ENCODE measurements at regions not wholly inside any gene's neighbourhood (a gene's known extent, or its start where the extent isn't known, plus 50 kb on each side); places are given as distances from the start of the nearest gene placed in this dataset.

DNA sequence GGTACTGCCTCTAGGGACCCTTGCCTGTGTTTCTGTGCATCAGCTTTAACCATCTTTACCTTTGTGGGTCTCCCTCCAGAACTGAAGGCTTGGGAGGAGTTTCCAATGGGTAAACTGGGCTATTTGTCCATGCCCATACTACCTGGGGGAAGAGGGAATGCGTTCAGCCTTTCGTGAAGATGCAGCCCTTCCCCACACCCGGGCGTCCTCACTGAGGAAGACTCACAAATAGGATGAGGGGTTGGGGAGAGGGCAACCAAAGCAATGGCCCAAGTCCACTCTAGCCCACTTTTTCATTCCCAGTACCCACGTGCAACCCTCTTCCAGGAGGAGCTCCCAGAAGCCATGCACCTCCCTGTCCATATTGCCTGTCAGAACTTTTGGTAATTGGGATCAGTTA, 61.8 kb upstream of the ADA2 start:
- TF ChIP-seq, protein P1, sequence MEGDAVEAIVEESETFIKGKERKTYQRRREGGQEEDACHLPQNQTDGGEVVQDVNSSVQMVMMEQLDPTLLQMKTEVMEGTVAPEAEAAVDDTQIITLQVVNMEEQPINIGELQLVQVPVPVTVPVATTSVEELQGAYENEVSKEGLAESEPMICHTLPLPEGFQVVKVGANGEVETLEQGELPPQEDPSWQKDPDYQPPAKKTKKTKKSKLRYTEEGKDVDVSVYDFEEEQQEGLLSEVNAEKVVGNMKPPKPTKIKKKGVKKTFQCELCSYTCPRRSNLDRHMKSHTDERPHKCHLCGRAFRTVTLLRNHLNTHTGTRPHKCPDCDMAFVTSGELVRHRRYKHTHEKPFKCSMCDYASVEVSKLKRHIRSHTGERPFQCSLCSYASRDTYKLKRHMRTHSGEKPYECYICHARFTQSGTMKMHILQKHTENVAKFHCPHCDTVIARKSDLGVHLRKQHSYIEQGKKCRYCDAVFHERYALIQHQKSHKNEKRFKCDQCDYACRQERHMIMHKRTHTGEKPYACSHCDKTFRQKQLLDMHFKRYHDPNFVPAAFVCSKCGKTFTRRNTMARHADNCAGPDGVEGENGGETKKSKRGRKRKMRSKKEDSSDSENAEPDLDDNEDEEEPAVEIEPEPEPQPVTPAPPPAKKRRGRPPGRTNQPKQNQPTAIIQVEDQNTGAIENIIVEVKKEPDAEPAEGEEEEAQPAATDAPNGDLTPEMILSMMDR (IDR thresholded peaks at IDR 0.05; ENCODE audit: insufficient read depth, low read length): no peak
- TF ChIP-seq REST (IDR thresholded peaks at IDR 0.05; ENCODE audit: insufficient replicate concordance, low read depth) (no peak), POLR2AphosphoS5 (IDR thresholded peaks at IDR 0.05; ENCODE audit: low read depth) (no peak), SPI1 (IDR thresholded peaks at IDR 0.05; ENCODE audit: borderline replicate concordance, low read depth) (no peak)

All from HL-60 (cell line).